Lung (tissue), 11 donors: ENCODE measurements at regions not wholly inside any gene's neighbourhood (a gene's known extent, or its start where the extent isn't known, plus 50 kb on each side); places are given as distances from the start of the nearest gene placed in this dataset.

ENCODE experiments used
- ATAC-seq: fragments of 200-7000 bp; cut with Tn5 transposase; one replicate; pipeline ENCODE4 v1.9.1; 2020; ENCODE audit warnings: moderate number of reproducible peaks; ENCODE audit not compliant: insufficient read depth, low FRiP score
- DNase-seq, 3 donors: peaks; one replicate each; pipeline ENCODE4 v3.0.0-alpha.2; 2013 to 2017
- H3K27ac ChIP-seq, 2 donors: one replicate each; pipeline ENCODE4 v1.5.1; 2013; ENCODE audit warnings: mild to moderate bottlenecking in 2 of 2, moderate library complexity in 2 of 2, control low read depth in 1 of 2, inconsistent platforms in 1 of 2, low read depth in 1 of 2, low read length in 1 of 2
- H3K27me3 ChIP-seq, 3 donors: one replicate each; pipeline ENCODE4 v1.5.1; 2013; ENCODE audit warnings: low read length in 2 of 3; ENCODE audit not compliant: control insufficient read depth in 3 of 3, insufficient read depth in 3 of 3
- H3K36me3 ChIP-seq, 4 donors: one replicate each; pipeline ENCODE4 v1.5.1; 2013; ENCODE audit warnings: low read length in 4 of 4, mild to moderate bottlenecking in 1 of 4, moderate library complexity in 1 of 4; ENCODE audit not compliant: control insufficient read depth in 4 of 4, insufficient read depth in 4 of 4
- H3K4me1 ChIP-seq, 5 donors: one replicate each; pipeline ENCODE4 v1.5.1; 2013; ENCODE audit warnings: low read length in 5 of 5, mild to moderate bottlenecking in 2 of 5, moderate library complexity in 1 of 5; ENCODE audit not compliant: control insufficient read depth in 5 of 5, insufficient read depth in 5 of 5
- H3K4me3 ChIP-seq: one replicate; pipeline ENCODE4 v1.5.1; 2013; ENCODE audit warnings: mild to moderate bottlenecking, control low read depth, moderate library complexity
- H3K9ac ChIP-seq, 2 donors: one replicate each; pipeline ENCODE4 v1.5.1; 2013; ENCODE audit warnings: low read length in 2 of 2, control low read depth in 1 of 2; ENCODE audit not compliant: insufficient read depth in 1 of 2
- H3K9me3 ChIP-seq, 4 donors: one replicate each; pipeline ENCODE4 v1.5.1; 2013; ENCODE audit warnings: low read length in 3 of 4, mild to moderate bottlenecking in 1 of 4, moderate library complexity in 1 of 4; ENCODE audit not compliant: control insufficient read depth in 4 of 4, insufficient read depth in 3 of 4
- WGBS, 2 donors: extraction: QIAGEN DNeasy Blood & Tissue Kit; methylation state at CpG; one replicate each; pipeline ENCODE4 v1.1.7; 2013; 5-methylcytosine and 5-hydroxymethylcytosine counted together
- TF ChIP-seq, protein P1 (sequence below): IDR thresholded peaks from 2 replicates; pipeline ENCODE4 v1.5.1; 2012; ENCODE audit warnings: mild to moderate bottlenecking; ENCODE audit errors: control extremely low read depth, extremely low read depth
- donor health status: control.
- donor health status: control.
- donor health status: Bipolar disorder and iron deficiency.
- donor health status: healthy.
- donor health status: DM: yes; HTN: yes; CAD: no.

DNA sequence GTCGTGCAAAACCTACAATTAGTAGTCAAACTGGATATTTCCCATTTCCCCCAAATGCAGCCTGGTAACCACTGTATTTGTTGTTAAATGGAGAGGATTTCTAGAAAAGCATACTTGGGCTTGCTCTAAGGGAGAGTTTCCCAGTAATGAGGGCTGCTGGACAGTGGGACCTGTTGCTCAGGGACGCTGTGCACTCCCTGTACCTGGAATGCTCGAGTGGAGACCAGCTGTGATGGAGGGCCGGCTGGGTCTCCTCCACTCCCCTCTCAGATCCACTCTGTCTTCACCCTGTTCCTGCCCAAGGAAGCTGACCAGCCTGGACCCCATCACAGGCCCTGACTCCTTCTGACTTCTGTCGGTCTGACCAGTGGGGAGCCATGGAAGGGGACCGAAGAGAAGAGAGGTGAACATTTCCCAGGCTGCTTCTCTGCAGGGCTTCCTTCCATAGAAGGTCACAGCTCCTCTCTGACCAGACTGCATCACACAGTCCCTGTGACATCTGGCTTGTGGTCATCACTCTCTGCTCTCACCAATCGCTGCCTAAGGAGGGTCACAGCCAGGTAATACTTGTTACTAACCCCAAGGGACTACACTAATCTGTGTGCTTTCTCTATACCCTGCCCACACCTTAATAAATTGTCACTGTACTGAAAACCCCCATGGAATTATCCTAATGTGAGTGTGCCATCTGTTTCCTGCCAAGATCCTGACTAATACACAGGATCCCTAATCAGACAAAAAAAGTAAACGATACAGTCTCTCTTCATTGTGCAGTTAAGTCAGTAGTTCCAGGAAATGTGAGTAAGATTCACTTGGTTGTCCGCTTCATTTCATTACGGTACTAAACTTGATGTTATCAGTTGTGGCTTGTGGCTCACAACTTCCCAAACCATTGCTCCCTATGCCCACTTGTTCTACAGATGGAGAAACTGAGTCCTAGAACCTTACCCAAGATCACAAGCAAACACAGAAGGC lies 102.4 kb downstream of the CCT6B start:
- 53 to 58% methylated on average over 10 of the region's 10 CpGs for WGBS, 2 donors
- Histone ChIP-seq H3K4me1 (no peaks in the 10 kb centered on the region), H3K9me3 (no peaks in the 10 kb centered on the region), H3K27ac (no peak overlapping the region), H3K27me3 (peaks cover 0 to 3% (median 0%) of the 10 kb centered on the region in 3 donors), H3K36me3 (no peaks in the 10 kb centered on the region), H3K4me3 (no peak overlapping the region), H3K9ac (no peak overlapping the region)
- ATAC-seq (no peak), DNase-seq (no peak)
- TF ChIP-seq, protein P1, sequence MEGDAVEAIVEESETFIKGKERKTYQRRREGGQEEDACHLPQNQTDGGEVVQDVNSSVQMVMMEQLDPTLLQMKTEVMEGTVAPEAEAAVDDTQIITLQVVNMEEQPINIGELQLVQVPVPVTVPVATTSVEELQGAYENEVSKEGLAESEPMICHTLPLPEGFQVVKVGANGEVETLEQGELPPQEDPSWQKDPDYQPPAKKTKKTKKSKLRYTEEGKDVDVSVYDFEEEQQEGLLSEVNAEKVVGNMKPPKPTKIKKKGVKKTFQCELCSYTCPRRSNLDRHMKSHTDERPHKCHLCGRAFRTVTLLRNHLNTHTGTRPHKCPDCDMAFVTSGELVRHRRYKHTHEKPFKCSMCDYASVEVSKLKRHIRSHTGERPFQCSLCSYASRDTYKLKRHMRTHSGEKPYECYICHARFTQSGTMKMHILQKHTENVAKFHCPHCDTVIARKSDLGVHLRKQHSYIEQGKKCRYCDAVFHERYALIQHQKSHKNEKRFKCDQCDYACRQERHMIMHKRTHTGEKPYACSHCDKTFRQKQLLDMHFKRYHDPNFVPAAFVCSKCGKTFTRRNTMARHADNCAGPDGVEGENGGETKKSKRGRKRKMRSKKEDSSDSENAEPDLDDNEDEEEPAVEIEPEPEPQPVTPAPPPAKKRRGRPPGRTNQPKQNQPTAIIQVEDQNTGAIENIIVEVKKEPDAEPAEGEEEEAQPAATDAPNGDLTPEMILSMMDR: no peak

DNA sequence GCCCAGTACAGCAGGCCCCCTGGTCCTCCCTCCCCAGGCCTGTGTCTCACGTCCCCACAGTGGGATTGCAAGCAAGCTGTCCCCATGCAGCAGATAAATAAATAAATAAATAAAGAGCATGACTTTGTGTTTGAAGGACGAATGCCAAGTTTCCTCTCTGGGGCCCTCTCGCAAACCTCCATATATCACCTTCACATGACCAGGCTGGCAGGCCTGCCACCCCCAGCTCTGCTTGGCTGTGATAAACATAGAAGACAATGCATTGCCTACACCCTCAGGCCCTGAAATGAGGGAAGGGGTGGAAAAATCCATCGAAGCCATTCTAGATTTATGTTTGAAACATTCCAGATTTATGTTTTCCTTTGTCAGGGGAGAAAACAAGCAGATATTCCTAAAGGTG lies 107.3 kb downstream of the CCT6B start:
- 56 to 58% methylated on average over 4 of the region's 4 CpGs for WGBS, 2 donors
- Histone ChIP-seq H3K9me3 (no peaks in the 10 kb centered on the region), H3K36me3 (no peaks in the 10 kb centered on the region), H3K4me3 (no peak overlapping the region), H3K9ac (no peak overlapping the region), H3K27me3 (peaks cover 0 to 6% (median 0%) of the 10 kb centered on the region in 3 donors), H3K27ac (no peak overlapping the region), H3K4me1 (no peaks in the 10 kb centered on the region)
- TF ChIP-seq, protein P1: no peak
- no peak for ATAC-seq
- no peak for DNase-seq

DNA sequence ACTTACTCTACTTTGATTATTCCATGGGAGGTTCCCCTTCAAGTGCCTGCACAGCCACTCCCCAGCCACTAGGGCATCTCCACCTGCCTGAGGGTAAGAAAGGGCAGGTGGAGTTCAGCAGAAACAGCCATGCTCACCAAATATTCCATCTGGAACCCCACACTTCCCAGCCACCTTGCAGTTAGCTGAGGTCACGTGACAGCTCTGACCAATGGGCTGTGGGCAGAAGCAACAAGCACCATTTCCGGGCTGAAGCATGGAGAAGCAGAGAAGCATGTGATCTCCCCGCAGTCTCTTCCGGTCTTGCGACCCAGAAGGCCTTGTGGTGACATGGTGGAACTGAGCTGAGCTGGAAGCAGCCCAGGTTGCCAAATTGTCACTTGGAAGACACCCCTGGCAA lies 108.6 kb downstream of the CCT6B start:
- TF ChIP-seq, protein P1: no peak
- no peaks in the 10 kb centered on the region for H3K4me1 ChIP-seq
- no peak overlapping the region for H3K4me3 ChIP-seq
- DNase-seq: no peak
- no peak overlapping the region for H3K27ac ChIP-seq
- H3K9me3 ChIP-seq: no peaks in the 10 kb centered on the region
- WGBS, 2 donors: 73 to 78% methylated on average over 5 of the region's 5 CpGs
- ATAC-seq: no peak
- H3K36me3 ChIP-seq: no peaks in the 10 kb centered on the region
- peaks cover 0 to 6% (median 0%) of the 10 kb centered on the region in 3 donors for H3K27me3 ChIP-seq
- no peak overlapping the region for H3K9ac ChIP-seq
